Activated naive CD8-positive, alpha-beta T cell treated with anti-CD3 and anti-CD28 coated beads, Interleukin-2, amount 10 ng/mL, durations not matched to agents 7 days and 5 days (primary cell): ENCODE measurements at regions not wholly inside any gene's neighbourhood (a gene's known extent, or its start where the extent isn't known, plus 50 kb on each side); places are given as distances from the start of the nearest gene placed in this dataset.

Source experiments
- ATAC-seq: fragments of 150-1000 bp; cut with Tn5 transposase; one replicate; pipeline ENCODE4 v1.10.0; 2021; ENCODE audit warnings: low read depth, moderate library complexity
- POLR2A ChIA-PET: fragments of 350-600 bp; sonication (Branson Sonifier 250); formaldehyde crosslinking; loops from one replicate; lab custom pipeline; 2021; ENCODE audit warnings: antibody characterized with exemption; lab: Charles Lee
- DNase-seq: peaks from one replicate; pipeline ENCODE4 v3.0.0; 2021
- H3K27ac Mint-ChIP-seq: one replicate; pipeline ENCODE4 v1.8.0; 2022; ENCODE audit warnings: mild to moderate bottlenecking, mixed read lengths
- H3K27me3 Mint-ChIP-seq: one replicate; pipeline ENCODE4 v1.8.0; 2022; ENCODE audit warnings: mild to moderate bottlenecking, moderate library complexity, mixed read lengths
- H3K36me3 Mint-ChIP-seq: one replicate; pipeline ENCODE4 v1.8.0; 2021; ENCODE audit warnings: mild to moderate bottlenecking, mixed read lengths
- H3K4me1 Mint-ChIP-seq: one replicate; pipeline ENCODE4 v1.8.0; 2021; ENCODE audit warnings: mixed read lengths
- H3K4me3 Mint-ChIP-seq: one replicate; pipeline ENCODE4 v1.8.0; 2022; ENCODE audit warnings: mild to moderate bottlenecking, moderate library complexity, mixed read lengths
- H3K9me3 Mint-ChIP-seq: one replicate; pipeline ENCODE4 v1.8.0; 2021; ENCODE audit warnings: mixed read lengths

DNA sequence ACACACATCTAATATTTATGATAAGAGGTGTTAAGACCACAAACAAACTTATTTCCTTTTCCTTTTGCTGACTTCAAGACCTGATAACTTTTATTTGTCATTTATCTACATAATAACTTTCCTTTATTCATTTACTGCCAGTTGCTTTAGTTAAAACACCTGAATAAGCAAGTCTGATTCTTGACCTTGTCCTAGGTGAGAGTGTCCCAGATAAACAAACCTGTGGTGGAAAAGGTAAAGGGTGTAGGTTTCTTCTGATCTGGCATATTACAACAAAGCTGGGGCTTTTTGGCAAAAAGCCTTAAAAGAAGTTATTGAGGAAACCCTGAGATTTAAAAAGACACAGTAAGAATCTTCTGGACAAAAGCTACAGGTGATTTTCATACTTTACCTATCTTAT lies 191.5 kb downstream of the ZBBX start:
- no peak for ATAC-seq
- Mint-ChIP-seq H3K36me3 (no peaks in the 10 kb centered on the region), H3K9me3 (peaks cover 3% of the 10 kb centered on the region), H3K27ac (no peak overlapping the region), H3K4me1 (no peaks in the 10 kb centered on the region), H3K4me3 (no peak overlapping the region), H3K27me3 (no peaks in the 10 kb centered on the region)
- POLR2A ChIA-PET: no interaction called here
- DNase-seq: no peak

DNA sequence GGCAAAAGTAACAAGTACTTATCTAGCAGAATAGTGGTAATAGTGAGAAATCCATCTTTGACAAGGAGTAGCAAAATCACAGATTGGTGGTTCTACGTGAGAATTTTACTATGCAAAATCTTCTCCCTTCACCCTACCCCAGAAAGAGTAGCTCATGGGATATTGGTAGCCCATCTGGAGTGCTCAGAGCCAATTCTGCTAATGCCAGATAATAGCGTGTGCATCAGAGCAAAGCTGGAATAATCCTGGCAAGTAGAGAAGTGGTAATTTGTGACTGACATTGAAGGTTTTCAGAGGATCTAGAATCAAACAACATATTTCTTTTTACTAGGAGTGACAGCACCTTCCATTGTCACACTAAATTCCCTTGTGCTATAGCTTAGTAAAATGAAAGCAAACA lies 192.9 kb downstream of the ZBBX start:
- Mint-ChIP-seq H3K4me3 (no peak overlapping the region), H3K27me3 (no peaks in the 10 kb centered on the region), H3K9me3 (peaks cover 6% of the 10 kb centered on the region), H3K4me1 (no peaks in the 10 kb centered on the region), H3K27ac (no peak overlapping the region), H3K36me3 (no peaks in the 10 kb centered on the region)
- POLR2A ChIA-PET: no interaction called here
- DNase-seq (no peak), ATAC-seq (no peak)

DNA sequence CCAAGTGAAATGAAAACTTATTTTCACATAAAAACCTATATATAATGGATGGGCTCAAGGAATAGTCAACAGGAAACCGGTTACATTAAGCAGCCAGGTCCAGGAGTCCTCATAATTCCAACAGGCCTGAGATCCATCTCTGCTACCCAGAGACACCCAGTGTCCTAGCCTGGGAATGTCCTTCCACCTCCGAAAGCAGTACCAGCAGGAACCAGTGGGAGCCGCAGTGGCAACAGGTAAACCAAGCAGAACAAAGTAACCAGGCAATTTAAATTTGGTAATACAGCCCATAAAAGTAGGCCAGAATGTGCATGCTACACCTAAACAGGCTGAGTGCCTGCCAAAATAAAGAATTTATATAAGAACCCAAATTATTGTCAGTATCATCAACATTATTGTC lies 195.6 kb downstream of the ZBBX start:
- H3K9me3 Mint-ChIP-seq: peaks cover 3% of the 10 kb centered on the region
- H3K27me3 Mint-ChIP-seq: no peaks in the 10 kb centered on the region
- no peaks in the 10 kb centered on the region for H3K36me3 Mint-ChIP-seq
- no peaks in the 10 kb centered on the region for H3K4me1 Mint-ChIP-seq
- no peak for DNase-seq
- no peak overlapping the region for H3K4me3 Mint-ChIP-seq
- ATAC-seq: no peak
- H3K27ac Mint-ChIP-seq: no peak overlapping the region
- POLR2A ChIA-PET: no interaction called here

DNA sequence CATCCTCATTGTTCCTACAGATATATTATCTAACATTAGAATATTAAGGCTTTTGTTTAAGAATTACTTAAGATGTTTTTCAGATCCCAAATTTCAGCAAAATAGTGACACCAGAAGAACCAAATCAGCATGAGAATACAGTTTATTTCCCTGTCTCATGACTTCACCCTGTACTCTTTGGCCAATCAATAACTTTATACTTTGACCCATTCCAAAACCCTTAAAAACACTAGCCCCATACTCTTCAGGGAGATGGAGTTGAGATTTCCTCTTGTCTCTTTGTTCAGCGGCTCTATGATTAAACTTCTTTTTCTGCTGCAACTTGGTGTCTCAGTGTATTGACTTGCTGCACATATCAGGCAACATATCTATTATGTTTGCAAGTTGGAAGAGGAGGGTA lies 207.7 kb downstream of the ZBBX start:
- H3K36me3 Mint-ChIP-seq: no peaks in the 10 kb centered on the region
- DNase-seq (no peak), ATAC-seq (no peak)
- peaks cover 3% of the 10 kb centered on the region for H3K9me3 Mint-ChIP-seq
- H3K27ac Mint-ChIP-seq: no peak overlapping the region
- POLR2A ChIA-PET: no interaction called here
- no peaks in the 10 kb centered on the region for H3K4me1 Mint-ChIP-seq
- H3K27me3 Mint-ChIP-seq: no peaks in the 10 kb centered on the region
- H3K4me3 Mint-ChIP-seq: no peak overlapping the region

DNA sequence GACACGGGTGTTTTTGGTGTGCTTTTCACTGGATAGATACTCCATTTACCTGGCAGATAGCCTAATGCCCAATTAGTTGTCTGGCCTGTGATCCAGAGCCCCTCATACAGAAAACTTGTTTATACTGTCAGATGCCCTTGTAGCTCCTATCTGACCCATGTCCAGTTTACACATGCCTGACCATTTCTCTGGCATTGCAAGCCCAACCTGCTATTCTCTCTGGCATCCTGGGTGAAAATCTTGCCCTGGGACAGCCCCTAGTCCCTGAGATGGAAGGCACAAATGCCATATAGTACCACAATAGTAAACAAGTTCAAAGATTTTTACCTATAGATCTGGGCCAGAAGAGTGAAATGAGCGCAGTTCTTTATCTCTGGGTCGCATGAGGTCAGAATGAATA lies 212.6 kb downstream of the ZBBX start:
- Mint-ChIP-seq H3K36me3 (no peaks in the 10 kb centered on the region), H3K27me3 (no peaks in the 10 kb centered on the region), H3K27ac (no peak overlapping the region), H3K4me3 (no peak overlapping the region), H3K4me1 (no peaks in the 10 kb centered on the region), H3K9me3 (peaks cover 2% of the 10 kb centered on the region)
- DNase-seq: no peak
- ATAC-seq: no peak
- POLR2A ChIA-PET: no interaction called here

DNA sequence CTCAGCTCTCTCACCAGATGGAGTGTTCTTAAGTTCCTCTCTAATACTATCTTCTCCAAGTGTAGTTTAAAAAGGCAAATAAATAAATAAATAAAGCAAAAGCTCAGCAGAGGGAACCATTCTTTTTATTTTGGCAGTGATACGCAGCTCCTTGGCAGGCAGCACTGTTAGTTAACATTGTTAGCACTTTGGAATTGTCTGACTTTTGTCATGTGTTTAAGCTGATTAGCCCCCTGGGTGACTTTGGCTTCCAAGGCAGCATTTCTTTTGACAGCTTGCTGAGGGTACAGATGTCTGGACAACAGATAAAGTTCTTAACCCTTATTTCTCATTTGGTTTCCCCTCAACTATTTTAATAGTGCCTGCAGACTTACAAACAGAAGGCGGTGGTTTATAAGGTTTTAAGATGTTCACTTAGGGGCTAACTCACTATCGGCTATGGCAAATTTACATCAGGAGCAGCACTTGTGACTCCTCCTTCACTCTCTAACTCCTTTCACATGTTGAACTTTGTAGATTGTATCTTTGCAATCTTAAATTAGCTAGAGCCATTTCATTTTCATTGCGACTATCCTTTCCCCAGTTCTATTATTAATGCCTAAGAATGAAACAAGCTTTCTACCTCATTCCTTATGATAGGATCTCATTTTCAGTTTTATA lies 213.4 kb downstream of the ZBBX start:
- Mint-ChIP-seq H3K9me3 (peaks cover 2% of the 10 kb centered on the region), H3K27ac (no peak overlapping the region), H3K4me1 (no peaks in the 10 kb centered on the region), H3K4me3 (no peak overlapping the region), H3K36me3 (no peaks in the 10 kb centered on the region), H3K27me3 (no peaks in the 10 kb centered on the region)
- POLR2A ChIA-PET: no interaction called here
- DNase-seq: no peak
- no peak for ATAC-seq

DNA sequence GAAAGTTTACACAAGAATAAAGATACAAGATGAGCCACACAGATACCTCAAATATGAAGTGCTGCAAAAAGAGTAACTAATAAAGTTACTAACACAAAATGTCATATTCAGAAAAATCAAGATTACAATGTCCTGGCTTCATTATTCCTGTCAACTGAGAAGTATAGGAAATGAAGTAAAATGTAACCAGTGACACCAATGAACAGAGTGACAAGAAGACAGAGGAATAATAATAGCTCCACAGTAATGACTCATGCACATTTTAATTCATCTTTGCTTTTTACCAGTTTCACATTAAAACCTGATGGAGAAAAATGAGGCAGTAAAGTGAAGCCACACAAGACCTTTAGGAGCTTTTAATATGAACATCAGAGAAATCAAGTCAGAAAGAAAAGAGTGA lies 214.1 kb downstream of the ZBBX start:
- Mint-ChIP-seq H3K4me3 (no peak overlapping the region), H3K9me3 (no peaks in the 10 kb centered on the region), H3K36me3 (no peaks in the 10 kb centered on the region), H3K27ac (no peak overlapping the region), H3K4me1 (no peaks in the 10 kb centered on the region), H3K27me3 (no peaks in the 10 kb centered on the region)
- ATAC-seq: no peak
- POLR2A ChIA-PET: no interaction called here
- DNase-seq: no peak

DNA sequence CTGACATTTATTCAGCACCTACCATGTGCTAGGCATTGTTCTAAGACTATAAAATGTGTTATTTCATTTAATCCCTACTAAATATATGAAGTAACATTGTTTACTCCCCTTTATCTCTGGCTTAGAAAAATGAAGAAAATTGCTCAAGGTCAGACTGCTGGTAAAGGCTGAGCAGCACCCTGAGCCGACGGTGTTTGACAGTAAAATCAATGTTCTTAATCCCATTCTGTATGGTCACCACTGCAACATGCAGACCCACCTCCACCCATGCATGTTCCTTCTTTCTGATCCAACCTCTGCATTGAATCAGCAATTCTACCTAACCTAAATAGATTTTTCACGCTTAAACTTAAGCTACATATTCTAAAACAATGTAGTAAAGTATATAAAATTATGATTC lies 216.5 kb downstream of the ZBBX start:
- no peaks in the 10 kb centered on the region for H3K4me1 Mint-ChIP-seq
- ATAC-seq (no peak), DNase-seq (no peak)
- H3K27ac Mint-ChIP-seq: no peak overlapping the region
- POLR2A ChIA-PET: no interaction called here
- no peaks in the 10 kb centered on the region for H3K36me3 Mint-ChIP-seq
- no peaks in the 10 kb centered on the region for H3K9me3 Mint-ChIP-seq
- no peaks in the 10 kb centered on the region for H3K27me3 Mint-ChIP-seq
- no peak overlapping the region for H3K4me3 Mint-ChIP-seq

DNA sequence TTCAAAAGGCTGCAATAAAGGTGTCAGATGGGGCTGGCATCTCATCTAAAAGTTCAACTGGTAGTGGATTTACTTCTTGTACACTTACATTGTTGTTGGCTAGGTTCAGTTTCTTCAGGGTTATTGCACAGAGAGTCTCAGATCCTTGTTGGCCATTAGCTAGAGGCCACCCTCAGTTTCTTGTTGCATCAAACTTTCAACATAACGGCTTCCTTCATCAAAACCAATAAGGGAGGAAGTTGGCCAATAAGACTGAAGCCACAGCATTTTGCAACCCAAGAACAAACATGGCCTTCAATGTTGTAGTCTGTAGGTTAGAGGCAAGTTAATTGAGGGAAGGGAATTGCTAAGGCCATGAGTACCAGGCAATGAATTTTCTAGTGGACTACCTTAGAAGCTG lies 218.0 kb downstream of the ZBBX start:
- no peak for DNase-seq
- Mint-ChIP-seq H3K36me3 (no peaks in the 10 kb centered on the region), H3K4me1 (no peaks in the 10 kb centered on the region), H3K27me3 (no peaks in the 10 kb centered on the region), H3K4me3 (no peak overlapping the region), H3K9me3 (peaks cover 1% of the 10 kb centered on the region), H3K27ac (no peak overlapping the region)
- ATAC-seq: no peak
- POLR2A ChIA-PET: no interaction called here

DNA sequence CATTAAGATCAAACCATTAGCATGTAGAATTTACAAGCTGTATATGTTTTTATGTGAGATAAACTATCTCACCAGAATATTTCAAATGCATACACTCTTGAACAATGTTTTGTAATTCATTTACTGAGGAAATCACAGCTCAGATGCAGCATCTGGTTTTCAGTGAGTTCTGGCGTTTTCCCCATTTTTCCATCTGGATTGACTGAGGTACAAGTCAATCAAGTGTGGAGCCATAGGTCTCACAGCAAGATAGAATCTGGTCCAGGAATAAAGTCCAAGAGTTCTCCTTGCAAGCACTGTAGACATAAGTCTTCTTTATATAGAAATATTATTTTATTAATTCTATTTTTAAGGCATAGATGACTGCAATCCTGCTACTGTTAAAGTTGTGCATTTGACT lies 219.3 kb downstream of the ZBBX start:
- Mint-ChIP-seq H3K4me3 (no peak overlapping the region), H3K27me3 (no peaks in the 10 kb centered on the region), H3K9me3 (peaks cover 4% of the 10 kb centered on the region), H3K4me1 (no peaks in the 10 kb centered on the region), H3K36me3 (no peaks in the 10 kb centered on the region), H3K27ac (no peak overlapping the region)
- DNase-seq: no peak
- POLR2A ChIA-PET: no interaction called here
- ATAC-seq: no peak

DNA sequence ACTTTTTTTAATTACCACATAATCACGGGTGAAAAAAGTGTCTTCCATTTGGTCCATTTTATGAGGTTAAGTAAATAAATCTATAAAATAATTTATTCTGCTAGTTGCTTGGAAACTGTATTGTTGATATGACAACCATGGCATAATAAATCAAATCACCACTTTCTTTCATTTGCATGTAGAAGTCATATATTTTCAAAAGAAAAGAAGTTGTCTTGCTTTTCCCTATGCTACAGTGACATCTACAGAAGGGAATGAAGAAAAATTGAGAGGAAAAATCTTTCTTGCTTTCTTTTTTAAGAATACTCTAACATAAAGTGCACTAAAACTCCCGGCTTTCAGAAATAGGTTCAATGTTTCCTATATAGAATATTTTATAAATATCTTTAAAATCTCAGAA lies 228.5 kb downstream of the ZBBX start:
- Mint-ChIP-seq H3K36me3 (no peaks in the 10 kb centered on the region), H3K4me1 (no peaks in the 10 kb centered on the region), H3K4me3 (no peak overlapping the region), H3K27me3 (no peaks in the 10 kb centered on the region), H3K9me3 (peaks cover 9% of the 10 kb centered on the region), H3K27ac (no peak overlapping the region)
- ATAC-seq (no peak), DNase-seq (no peak)
- POLR2A ChIA-PET: no interaction called here

DNA sequence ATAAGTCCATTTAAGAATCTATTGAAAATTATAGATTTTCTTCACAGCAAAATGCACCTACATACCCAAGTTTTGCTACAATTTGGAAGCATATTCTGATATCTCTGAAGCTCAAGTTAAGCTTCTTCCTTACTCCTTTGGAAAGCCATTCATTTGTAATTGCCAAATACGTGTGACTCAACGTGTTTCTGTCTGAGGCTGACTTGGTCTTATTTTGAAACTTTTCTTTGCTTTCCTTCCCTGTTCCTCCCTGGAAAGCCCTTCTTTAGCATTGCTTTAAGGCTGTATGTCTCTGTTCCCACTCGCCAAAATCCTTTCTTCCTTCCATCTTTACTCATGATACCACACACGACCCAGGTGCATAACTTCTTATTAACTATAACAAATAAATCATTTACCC lies 232.0 kb downstream of the ZBBX start:
- no peaks in the 10 kb centered on the region for H3K27me3 Mint-ChIP-seq
- H3K36me3 Mint-ChIP-seq: no peaks in the 10 kb centered on the region
- POLR2A ChIA-PET: no interaction called here
- H3K4me3 Mint-ChIP-seq: no peak overlapping the region
- no peak overlapping the region for H3K27ac Mint-ChIP-seq
- ATAC-seq: no peak
- no peaks in the 10 kb centered on the region for H3K4me1 Mint-ChIP-seq
- no peaks in the 10 kb centered on the region for H3K9me3 Mint-ChIP-seq
- DNase-seq: no peak

DNA sequence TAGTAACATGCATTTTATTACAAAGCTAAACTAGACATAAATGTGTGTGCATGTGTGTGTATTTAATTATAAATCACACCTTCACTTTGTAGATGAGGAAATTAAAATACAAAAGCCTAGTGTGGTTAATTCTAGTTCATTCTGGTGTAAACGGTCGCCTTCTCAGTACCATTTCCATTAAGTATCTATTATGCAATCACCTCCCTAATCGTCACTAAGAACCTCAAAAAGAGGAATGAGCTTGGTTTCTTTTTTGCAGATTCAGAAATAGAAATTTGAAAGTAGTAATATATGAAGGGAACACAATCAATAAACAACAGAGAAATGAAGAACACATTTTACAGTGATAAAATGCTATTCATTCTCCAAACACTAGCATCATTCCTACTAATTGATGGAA lies 233.2 kb downstream of the ZBBX start:
- no peaks in the 10 kb centered on the region for H3K4me1 Mint-ChIP-seq
- no peaks in the 10 kb centered on the region for H3K36me3 Mint-ChIP-seq
- no peak for ATAC-seq
- no peak for DNase-seq
- no peak overlapping the region for H3K27ac Mint-ChIP-seq
- no peak overlapping the region for H3K4me3 Mint-ChIP-seq
- POLR2A ChIA-PET: no interaction called here
- no peaks in the 10 kb centered on the region for H3K27me3 Mint-ChIP-seq
- no peaks in the 10 kb centered on the region for H3K9me3 Mint-ChIP-seq

DNA sequence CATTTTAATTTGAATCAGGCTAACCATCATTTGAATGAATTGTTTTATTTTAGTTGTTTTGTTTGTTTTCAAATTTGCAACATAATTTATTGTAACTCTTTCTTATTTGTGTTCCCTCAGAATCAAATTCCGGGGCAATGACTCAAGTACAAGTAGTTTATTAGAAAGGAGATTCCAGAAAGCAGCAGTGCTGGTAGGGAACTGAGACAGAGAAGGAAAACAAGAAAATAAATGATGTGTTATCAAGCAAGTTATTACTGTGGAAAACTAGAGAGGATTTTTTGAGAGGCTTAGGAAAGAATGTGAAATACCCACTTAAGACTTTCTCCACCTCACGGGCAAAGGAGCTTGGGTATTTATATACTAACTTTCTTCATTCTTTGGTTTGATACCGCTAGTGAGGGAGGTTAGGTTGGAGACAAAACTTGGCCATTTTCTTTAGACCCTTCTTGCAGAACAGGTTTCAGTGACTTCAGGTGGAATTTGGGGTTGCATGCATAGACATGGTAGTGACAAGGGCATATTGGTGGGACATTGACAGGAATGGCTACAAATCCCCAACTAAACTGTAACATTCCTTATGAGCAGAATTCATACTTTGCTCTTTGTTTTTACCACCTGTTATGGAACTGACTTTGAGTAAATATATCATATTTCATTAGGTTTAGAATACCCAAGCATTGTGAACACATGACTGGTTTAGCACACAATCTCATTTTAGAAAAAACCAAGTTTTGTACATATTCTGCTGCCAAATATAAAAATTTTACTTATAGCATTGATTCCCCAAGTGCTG lies 254.3 kb downstream of the ZBBX start:
- Mint-ChIP-seq H3K4me3 (no peak overlapping the region), H3K4me1 (no peaks in the 10 kb centered on the region), H3K27me3 (no peaks in the 10 kb centered on the region), H3K9me3 (peaks cover 4% of the 10 kb centered on the region), H3K27ac (no peak overlapping the region), H3K36me3 (no peaks in the 10 kb centered on the region)
- DNase-seq (no peak), ATAC-seq (no peak)
- POLR2A ChIA-PET: no interaction called here
